CD4-positive, alpha-beta memory T cell (primary cell): ENCODE measurements at regions not wholly inside any gene's neighbourhood (a gene's known extent, or its start where the extent isn't known, plus 50 kb on each side); places are given as distances from the start of the nearest gene placed in this dataset.

ENCODE experiments used
- CTCF ChIA-PET: fragments of 350-600 bp; sonication (Branson Sonifier 250); formaldehyde crosslinking; loops from one replicate; lab custom pipeline; 2021; ENCODE audit warnings: inconsistent platforms; ENCODE audit not compliant: partially characterized antibody; lab: Charles Lee
- POLR2A ChIA-PET: fragments of 350-600 bp; sonication (Branson Sonifier 250); formaldehyde crosslinking; loops from one replicate; lab custom pipeline; 2021; ENCODE audit not compliant: partially characterized antibody; lab: Charles Lee
- DNase-seq, 5 donors: peaks; one replicate each; pipeline versions ENCODE4 v3.0.0 to v3.0.0-alpha.2; 2020 to 2022; ENCODE audit warnings: mixed read lengths in 1 of 5
- H3K27ac ChIP-seq: one replicate; pipeline ENCODE4 v1.7.0; 2013; ENCODE audit warnings: low read depth, low read length
- H3K27me3 ChIP-seq: 2 replicates; pipeline ENCODE4 v1.7.0; 2013; ENCODE audit warnings: mild to moderate bottlenecking, low read length, moderate library complexity; ENCODE audit not compliant: insufficient read depth
- H3K36me3 ChIP-seq: 2 replicates; pipeline ENCODE4 v1.7.0; 2013; ENCODE audit warnings: mild to moderate bottlenecking, low read length, moderate library complexity; ENCODE audit not compliant: insufficient read depth
- H3K4me1 ChIP-seq: 2 replicates; pipeline ENCODE4 v1.7.0; 2013; ENCODE audit warnings: mild to moderate bottlenecking, low read length, moderate library complexity; ENCODE audit not compliant: insufficient read depth
- H3K4me3 ChIP-seq, 2 donors: one replicate each; pipeline ENCODE4 v1.7.0; 2013; ENCODE audit warnings: low read length in 2 of 2, mild to moderate bottlenecking in 1 of 2
- H3K9me3 ChIP-seq, 2 donors: one replicate each; pipeline ENCODE4 v1.7.0; 2013; ENCODE audit warnings: low read length in 2 of 2, control low read depth in 1 of 2; ENCODE audit not compliant: control insufficient read depth in 1 of 2
- H3K27ac Mint-ChIP-seq, 7 donors: one replicate each; pipeline ENCODE4 v1.8.0; 2020 to 2021; ENCODE audit warnings: mixed read lengths in 7 of 7, mild to moderate bottlenecking in 6 of 7, inconsistent platforms in 3 of 7, moderate library complexity in 3 of 7
- H3K27me3 Mint-ChIP-seq, 2 donors: one replicate each; pipeline ENCODE4 v1.8.0; 2020 to 2021; ENCODE audit warnings: mixed read lengths in 2 of 2
- H3K36me3 Mint-ChIP-seq, 2 donors: one replicate each; pipeline ENCODE4 v1.8.0; 2020 to 2021; ENCODE audit warnings: mixed read lengths in 2 of 2, inconsistent platforms in 1 of 2, mild to moderate bottlenecking in 1 of 2
- H3K4me1 Mint-ChIP-seq, 4 donors: one replicate each; pipeline ENCODE4 v1.8.0; 2020 to 2021; ENCODE audit warnings: mixed read lengths in 4 of 4, mild to moderate bottlenecking in 1 of 4
- H3K4me3 Mint-ChIP-seq, 8 donors: one replicate each; pipeline ENCODE4 v1.8.0; 2020 to 2021; ENCODE audit warnings: mixed read lengths in 8 of 8, mild to moderate bottlenecking in 7 of 8, moderate library complexity in 6 of 8, inconsistent platforms in 3 of 8
- H3K9me3 Mint-ChIP-seq, 8 donors: one replicate each; pipeline ENCODE4 v1.8.0; 2020 to 2021; ENCODE audit warnings: mixed read lengths in 8 of 8, mild to moderate bottlenecking in 5 of 8, inconsistent platforms in 3 of 8, moderate library complexity in 1 of 8
- intact Hi-C: fragments of 100-400 bp; cut with micrococcal nuclease; formaldehyde crosslinking; loops from one replicate; pipeline ENCODE4 v1.15.1; 2023

DNA sequence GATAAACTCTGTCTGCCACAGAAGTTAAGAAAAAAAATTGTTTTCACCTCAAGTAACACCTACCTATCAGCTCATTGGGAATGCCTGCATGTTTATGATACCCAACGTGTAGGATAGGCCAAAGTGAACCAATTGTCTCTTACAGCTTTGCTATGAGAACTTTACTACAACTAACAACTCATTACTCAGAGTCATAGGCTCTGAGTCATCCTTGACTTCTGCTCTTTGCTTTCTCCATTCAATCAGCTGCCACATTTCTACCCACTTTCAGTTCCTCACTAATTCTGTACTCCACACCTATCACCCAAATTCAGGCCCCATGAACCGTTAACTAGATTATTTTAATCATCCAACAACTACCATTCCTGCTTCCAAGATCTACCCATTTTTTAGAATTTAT, 843.9 kb downstream of the TUSC7 start:
- ChIA-PET CTCF (no interaction called here), POLR2A (no interaction called here)
- Histone ChIP-seq H3K9me3 (no peaks in the 10 kb centered on the region), H3K36me3 (no peaks in the 10 kb centered on the region), H3K4me3 (no peak overlapping the region), H3K27ac (no peak overlapping the region), H3K4me1 (no peaks in the 10 kb centered on the region), H3K27me3 (no peaks in the 10 kb centered on the region)
- Mint-ChIP-seq H3K27me3 (no peaks in the 10 kb centered on the region), H3K36me3 (no peaks in the 10 kb centered on the region), H3K4me1 (no peaks in the 10 kb centered on the region), H3K27ac (no peak overlapping the region), H3K4me3 (no peak overlapping the region), H3K9me3 (peaks cover under 1 to 14% (median 8%) of the 10 kb centered on the region in 8 donors)
- DNase-seq = no peak
- intact Hi-C loops = no loop called here

DNA sequence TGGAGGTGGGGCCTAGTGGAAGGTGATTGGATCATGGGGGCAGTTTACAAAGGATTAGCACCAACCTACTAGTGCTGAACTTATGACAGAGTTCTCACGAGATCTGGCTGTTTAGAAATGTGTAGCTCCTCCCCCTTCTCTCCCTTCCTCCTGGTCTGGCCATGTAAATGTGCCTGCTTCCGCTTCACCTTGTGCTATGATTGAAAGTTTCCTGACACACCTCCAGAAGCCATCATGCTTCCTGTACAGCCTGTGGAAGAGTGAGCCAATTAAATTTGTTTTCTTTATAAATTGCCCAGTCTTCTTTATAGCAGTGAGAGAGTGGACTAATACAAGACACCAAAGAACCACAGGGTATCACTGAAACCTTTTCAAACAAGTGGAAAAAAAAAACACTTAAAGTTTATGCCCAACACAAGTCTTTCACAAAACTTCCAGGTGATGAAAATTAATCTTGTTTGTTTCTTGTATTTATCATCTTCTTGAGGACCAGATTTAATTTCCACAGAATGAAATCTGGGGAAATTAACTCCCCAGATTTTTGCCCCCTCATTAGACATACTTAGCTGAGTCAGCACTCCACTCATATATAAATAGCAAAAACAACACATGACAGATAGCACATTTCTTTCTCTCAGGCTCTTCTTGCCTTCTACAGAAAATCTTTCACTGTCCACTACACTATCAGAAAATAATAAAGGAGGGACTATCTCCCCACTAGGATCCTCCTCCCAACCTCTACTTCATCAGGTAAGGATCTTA, 847.2 kb downstream of the TUSC7 start:
- DNase-seq = no peak
- Mint-ChIP-seq H3K36me3 (no peaks in the 10 kb centered on the region), H3K9me3 (peaks cover 3 to 21% (median 8%) of the 10 kb centered on the region in 8 donors), H3K4me1 (no peaks in the 10 kb centered on the region), H3K4me3 (no peak overlapping the region), H3K27ac (no peak overlapping the region), H3K27me3 (no peaks in the 10 kb centered on the region)
- H3K36me3 ChIP-seq = no peaks in the 10 kb centered on the region
- no peaks in the 10 kb centered on the region for H3K4me1 ChIP-seq
- intact Hi-C loops = no loop called here
- ChIA-PET POLR2A (interaction anchor here (0.6 kb wide), 1 partner anchor 26 kb away, joined by 6 read pairs; no protein-coding TSS in a partner anchor), CTCF (no interaction called here)
- no peak overlapping the region for H3K27ac ChIP-seq
- H3K27me3 ChIP-seq = no peaks in the 10 kb centered on the region
- H3K4me3 ChIP-seq = no peak overlapping the region
- no peaks in the 10 kb centered on the region for H3K9me3 ChIP-seq

DNA sequence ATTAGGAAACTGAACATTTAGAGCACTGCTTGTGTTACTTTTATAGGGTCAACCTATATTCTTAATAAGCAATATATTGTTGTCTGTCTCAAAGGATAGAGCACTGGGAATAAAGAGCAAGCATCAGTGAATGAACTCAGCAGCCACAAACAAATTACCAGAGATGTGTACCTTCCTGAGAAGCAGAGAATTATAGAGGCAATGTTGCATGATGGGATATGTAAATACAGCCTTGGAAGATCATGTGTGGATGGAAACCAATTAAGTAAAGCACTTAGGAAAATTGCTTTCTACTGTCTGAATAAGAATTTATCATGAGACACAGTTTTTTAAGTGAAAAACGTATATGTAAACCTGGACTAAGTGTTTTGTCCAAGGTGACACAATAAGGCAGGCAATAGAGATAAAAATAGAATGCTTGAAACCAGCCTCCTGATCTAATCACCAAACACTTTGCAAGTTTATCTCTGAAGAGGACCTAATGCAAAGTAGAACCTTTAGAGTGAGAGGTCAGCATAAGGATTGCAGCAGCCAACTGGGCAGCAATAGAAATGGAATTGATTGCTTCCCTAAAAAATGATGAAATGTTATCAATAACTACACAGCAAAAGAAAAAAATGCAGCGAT, 848.0 kb downstream of the TUSC7 start:
- Histone ChIP-seq H3K4me3 (no peak overlapping the region), H3K4me1 (no peaks in the 10 kb centered on the region), H3K27me3 (no peaks in the 10 kb centered on the region), H3K27ac (no peak overlapping the region), H3K36me3 (no peaks in the 10 kb centered on the region), H3K9me3 (no peaks in the 10 kb centered on the region)
- H3K27me3 Mint-ChIP-seq = no peaks in the 10 kb centered on the region
- no peaks in the 10 kb centered on the region for H3K4me1 Mint-ChIP-seq
- POLR2A ChIA-PET = no interaction called here
- intact Hi-C loops = no loop called here
- peaks cover 0 to 21% (median 9%) of the 10 kb centered on the region in 8 donors for H3K9me3 Mint-ChIP-seq
- no peak overlapping the region for H3K27ac Mint-ChIP-seq
- DNase-seq = no peak
- no peaks in the 10 kb centered on the region for H3K36me3 Mint-ChIP-seq
- CTCF ChIA-PET = no interaction called here
- no peak overlapping the region for H3K4me3 Mint-ChIP-seq

DNA sequence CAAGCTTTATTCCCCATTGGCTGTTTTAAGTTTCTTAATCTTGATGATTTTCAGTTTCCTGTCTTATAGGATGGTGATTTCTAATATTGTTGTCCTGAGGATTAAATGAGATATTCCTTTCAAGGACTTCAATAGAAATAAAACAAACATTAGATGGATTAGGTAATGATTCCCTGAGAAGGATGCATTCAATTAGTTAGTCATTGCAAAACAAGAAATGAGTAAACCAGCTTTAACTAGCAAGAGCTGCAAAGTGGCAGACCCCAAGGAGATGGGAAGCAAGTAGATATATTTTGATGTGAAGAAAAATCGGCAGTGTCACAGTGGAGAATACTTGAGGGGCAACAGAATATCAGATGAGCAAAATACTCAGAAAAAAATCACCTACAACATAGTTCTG, 849.1 kb downstream of the TUSC7 start:
- no peaks in the 10 kb centered on the region for H3K36me3 Mint-ChIP-seq
- no peak overlapping the region for H3K4me3 Mint-ChIP-seq
- intact Hi-C loops = no loop called here
- H3K4me3 ChIP-seq = no peak overlapping the region
- DNase-seq = no peak
- CTCF ChIA-PET = no interaction called here
- no peaks in the 10 kb centered on the region for H3K36me3 ChIP-seq
- POLR2A ChIA-PET = no interaction called here
- peaks cover 0 to 25% (median 9%) of the 10 kb centered on the region in 8 donors for H3K9me3 Mint-ChIP-seq
- no peaks in the 10 kb centered on the region for H3K27me3 ChIP-seq
- no peak overlapping the region for H3K27ac Mint-ChIP-seq
- H3K4me1 Mint-ChIP-seq = no peaks in the 10 kb centered on the region
- H3K27ac ChIP-seq = no peak overlapping the region
- no peaks in the 10 kb centered on the region for H3K4me1 ChIP-seq
- H3K9me3 ChIP-seq = no peaks in the 10 kb centered on the region
- no peaks in the 10 kb centered on the region for H3K27me3 Mint-ChIP-seq

DNA sequence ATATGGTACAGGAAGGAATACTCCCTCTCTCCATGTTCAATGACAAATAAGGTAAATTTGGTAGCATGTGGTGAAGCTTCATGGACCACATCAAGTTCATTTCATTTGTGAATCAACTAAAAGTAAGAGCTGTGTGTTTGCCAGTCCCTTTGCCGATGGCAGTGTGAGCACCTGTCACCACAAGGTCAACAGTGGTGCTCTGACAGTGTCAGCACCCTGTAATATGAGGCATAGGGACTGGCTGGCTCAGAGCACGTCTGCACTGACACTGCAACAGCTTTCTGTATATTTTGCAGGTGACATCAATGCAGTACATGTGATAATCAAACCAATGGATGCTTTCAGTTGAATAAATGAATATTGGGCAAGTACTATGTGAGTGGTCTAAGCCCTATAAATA, 852.4 kb downstream of the TUSC7 start:
- POLR2A ChIA-PET = no interaction called here

DNA sequence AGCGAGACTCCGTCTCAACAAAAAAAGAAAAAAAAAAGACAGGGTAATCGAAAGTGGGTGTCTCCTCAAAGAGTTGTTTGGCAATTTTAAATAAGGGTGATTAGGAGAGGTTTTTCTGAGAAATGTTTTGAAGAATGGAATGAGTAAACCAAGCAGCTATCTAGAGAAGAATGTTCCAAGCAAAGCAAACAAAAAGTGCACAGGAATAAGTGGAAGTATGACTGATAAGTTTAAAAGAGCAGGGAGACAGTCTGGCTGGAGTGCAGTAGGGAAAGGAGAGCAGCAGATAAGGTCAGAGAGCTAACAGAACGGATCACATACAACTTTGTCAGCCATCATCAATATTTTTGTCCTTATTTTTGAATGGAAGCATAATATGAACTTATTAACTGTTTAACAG, 853.5 kb downstream of the TUSC7 start:
- no peak overlapping the region for H3K4me3 Mint-ChIP-seq
- no peak overlapping the region for H3K27ac ChIP-seq

More for the DNA sequence above, 852.4 kb downstream of the TUSC7 start:
- Histone ChIP-seq H3K27me3 (no peaks in the 10 kb centered on the region), H3K4me3 (no peak overlapping the region), H3K9me3 (no peaks in the 10 kb centered on the region), H3K4me1 (no peaks in the 10 kb centered on the region), H3K36me3 (no peaks in the 10 kb centered on the region), H3K27ac (no peak overlapping the region)
- CTCF ChIA-PET = no interaction called here
- Mint-ChIP-seq H3K27ac (no peak overlapping the region), H3K27me3 (no peaks in the 10 kb centered on the region), H3K4me1 (no peaks in the 10 kb centered on the region), H3K9me3 (peaks cover 3 to 37% (median 8%) of the 10 kb centered on the region in 8 donors), H3K36me3 (no peaks in the 10 kb centered on the region), H3K4me3 (no peak overlapping the region)
- intact Hi-C loops = no loop called here
- DNase-seq = no peak

DNA sequence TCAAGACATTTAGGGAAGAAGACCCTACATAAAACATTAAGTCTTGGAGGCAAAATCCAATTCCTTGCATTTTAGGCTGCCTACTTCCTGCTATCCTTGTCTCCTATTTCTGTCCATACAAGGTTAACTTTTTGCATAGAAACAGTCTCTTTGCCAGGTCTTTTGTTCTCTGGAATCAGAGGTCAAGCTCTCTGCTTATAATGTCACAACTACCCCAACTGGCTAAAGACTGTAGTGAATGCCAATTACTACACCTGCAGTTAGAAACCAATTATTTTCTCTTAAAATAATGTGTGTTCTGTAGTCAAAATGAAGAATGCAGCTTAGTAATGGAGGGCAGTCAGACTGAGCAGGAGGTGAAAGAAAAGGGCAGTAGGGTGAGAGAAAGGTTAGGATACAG, 856.2 kb downstream of the TUSC7 start:
- Histone ChIP-seq H3K4me3 (no peak overlapping the region), H3K27ac (no peak overlapping the region), H3K9me3 (no peaks in the 10 kb centered on the region), H3K4me1 (no peaks in the 10 kb centered on the region), H3K27me3 (no peaks in the 10 kb centered on the region), H3K36me3 (no peaks in the 10 kb centered on the region)
- DNase-seq = no peak
- no peaks in the 10 kb centered on the region for H3K4me1 Mint-ChIP-seq
- intact Hi-C loops = no loop called here
- POLR2A ChIA-PET = no interaction called here
- no peaks in the 10 kb centered on the region for H3K36me3 Mint-ChIP-seq
- no peaks in the 10 kb centered on the region for H3K27me3 Mint-ChIP-seq
- H3K4me3 Mint-ChIP-seq = no peak overlapping the region
- H3K9me3 Mint-ChIP-seq = peaks cover 2 to 24% (median 5%) of the 10 kb centered on the region in 8 donors
- H3K27ac Mint-ChIP-seq = no peak overlapping the region
- CTCF ChIA-PET = no interaction called here

More for the DNA sequence above, 853.5 kb downstream of the TUSC7 start:
- H3K4me3 ChIP-seq = no peak overlapping the region
- no peak for DNase-seq
- intact Hi-C loops = no loop called here
- no peaks in the 10 kb centered on the region for H3K9me3 ChIP-seq
- H3K27me3 Mint-ChIP-seq = no peaks in the 10 kb centered on the region
- CTCF ChIA-PET = no interaction called here
- peaks cover 3 to 34% (median 8%) of the 10 kb centered on the region in 8 donors for H3K9me3 Mint-ChIP-seq
- H3K4me1 Mint-ChIP-seq = no peaks in the 10 kb centered on the region
- H3K36me3 ChIP-seq = no peaks in the 10 kb centered on the region
- H3K27ac Mint-ChIP-seq = no peak overlapping the region
- POLR2A ChIA-PET = no interaction called here
- H3K4me1 ChIP-seq = no peaks in the 10 kb centered on the region
- H3K27me3 ChIP-seq = no peaks in the 10 kb centered on the region
- no peaks in the 10 kb centered on the region for H3K36me3 Mint-ChIP-seq
